ENCODE measurements at regions not wholly inside any gene's neighbourhood (a gene's known extent, or its start where the extent isn't known, plus 50 kb on each side); places are given as distances from the start of the nearest gene placed in this dataset.

- no peak overlapping the region for H3K4me3 ChIP-seq (IDR thresholded peaks at IDR 0.05; ENCODE audit: insufficient read depth, low read depth, low read length)
- no peaks in the 10 kb centered on the region for H4K20me1 ChIP-seq (ENCODE audit: insufficient read depth)
- no peak overlapping the region for H3K9ac ChIP-seq
- H3K4me2 ChIP-seq: no peak overlapping the region
- no peaks in the 10 kb centered on the region for H3K79me2 ChIP-seq (ENCODE audit: insufficient read depth, low read depth)
- no peaks in the 10 kb centered on the region; the same call in 1 of the 2 replicates for H3K27me3 ChIP-seq (ENCODE audit: insufficient read depth, low read depth)
- H2AFZ ChIP-seq (ENCODE audit: low read depth): no peak overlapping the region
- TF ChIP-seq CTCF (conservative IDR thresholded peaks at IDR 0.05; ENCODE audit: low read depth, low read length): no peak
- H3K27ac ChIP-seq: no peak overlapping the region
- H3K36me3 ChIP-seq (ENCODE audit: insufficient read depth): no peaks in the 10 kb centered on the region
- peaks cover 17% of the 10 kb centered on the region for H3K4me1 ChIP-seq (ENCODE audit: low read depth, poor library complexity, severe bottlenecking)
These were observed 202.0 kb upstream of the IL12A start for GRCh38 chr3:159786489-159787177.

GRCh38 chr3:159787178-159787574, 201.5 kb upstream of the IL12A start:
- no peaks in the 10 kb centered on the region for H4K20me1 ChIP-seq (ENCODE audit: insufficient read depth)
- no peaks in the 10 kb centered on the region; the same call in 1 of the 2 replicates for H3K27me3 ChIP-seq (ENCODE audit: insufficient read depth, low read depth)
- no peak overlapping the region for H3K4me2 ChIP-seq
- H3K4me3 ChIP-seq (IDR thresholded peaks at IDR 0.05; ENCODE audit: insufficient read depth, low read depth, low read length): no peak overlapping the region
- no peak for TF ChIP-seq CTCF (conservative IDR thresholded peaks at IDR 0.05; ENCODE audit: low read depth, low read length)
- H3K9ac ChIP-seq: no peak overlapping the region
- H2AFZ ChIP-seq (ENCODE audit: low read depth): no peak overlapping the region
- no peaks in the 10 kb centered on the region for H3K36me3 ChIP-seq (ENCODE audit: insufficient read depth)
- no peaks in the 10 kb centered on the region for H3K79me2 ChIP-seq (ENCODE audit: insufficient read depth, low read depth)
- H3K4me1 ChIP-seq (ENCODE audit: low read depth, poor library complexity, severe bottlenecking): peaks cover 17% of the 10 kb centered on the region
- H3K27ac ChIP-seq: no peak overlapping the region

GRCh38 chr3:159787794-159788205, 200.8 kb upstream of the IL12A start:
- H3K36me3 ChIP-seq (ENCODE audit: insufficient read depth): no peaks in the 10 kb centered on the region
- TF ChIP-seq CTCF (conservative IDR thresholded peaks at IDR 0.05; ENCODE audit: low read depth, low read length): no peak
- no peaks in the 10 kb centered on the region for H4K20me1 ChIP-seq (ENCODE audit: insufficient read depth)
- no peaks in the 10 kb centered on the region; the same call in 1 of the 2 replicates for H3K27me3 ChIP-seq (ENCODE audit: insufficient read depth, low read depth)
- no peak overlapping the region for H3K4me2 ChIP-seq
- H3K79me2 ChIP-seq (ENCODE audit: insufficient read depth, low read depth): no peaks in the 10 kb centered on the region
- H3K9ac ChIP-seq: no peak overlapping the region
- H3K27ac ChIP-seq: no peak overlapping the region
- peaks cover 17% of the 10 kb centered on the region for H3K4me1 ChIP-seq (ENCODE audit: low read depth, poor library complexity, severe bottlenecking)
- no peak overlapping the region for H2AFZ ChIP-seq (ENCODE audit: low read depth)
- no peak overlapping the region for H3K4me3 ChIP-seq (IDR thresholded peaks at IDR 0.05; ENCODE audit: insufficient read depth, low read depth, low read length)

- Histone ChIP-seq H3K4me1 (ENCODE audit: low read depth, poor library complexity, severe bottlenecking) (peaks cover 14% of the 10 kb centered on the region), H3K27ac (no peak overlapping the region)
These were observed 200.3 kb upstream of the IL12A start for GRCh38 chr3:159788291-159788690.

More at GRCh38 chr3:159788291-159788690, 200.3 kb upstream of the IL12A start:
- H3K4me3 ChIP-seq (IDR thresholded peaks at IDR 0.05; ENCODE audit: insufficient read depth, low read depth, low read length): no peak overlapping the region
- H4K20me1 ChIP-seq (ENCODE audit: insufficient read depth): no peaks in the 10 kb centered on the region
- H2AFZ ChIP-seq (ENCODE audit: low read depth): no peak overlapping the region
- H3K27me3 ChIP-seq (ENCODE audit: insufficient read depth, low read depth): no peaks in the 10 kb centered on the region; the same call in 1 of the 2 replicates
- TF ChIP-seq CTCF (conservative IDR thresholded peaks at IDR 0.05; ENCODE audit: low read depth, low read length): no peak
- H3K79me2 ChIP-seq (ENCODE audit: insufficient read depth, low read depth): no peaks in the 10 kb centered on the region
- H3K36me3 ChIP-seq (ENCODE audit: insufficient read depth): no peaks in the 10 kb centered on the region
- H3K9ac ChIP-seq: no peak overlapping the region
- H3K4me2 ChIP-seq: no peak overlapping the region

Data from KMS-11 (cell line).